OCI-LY1 (cell line): ENCODE measurements at regions not wholly inside any gene's neighbourhood (a gene's known extent, or its start where the extent isn't known, plus 50 kb on each side); places are given as distances from the start of the nearest gene placed in this dataset.

ENCODE experiments used
- CTCF ChIP-seq: fragments of 200-600 bp; sonication (generic), shearing (Covaris generic); IDR thresholded peaks from 2 replicates; pipeline ENCODE4 v1.5.1; 2017; ENCODE audit warnings: mild to moderate bottlenecking, antibody characterized with exemption, low read length, moderate library complexity, mixed read lengths
- EZH2 ChIP-seq: fragments of 200-600 bp; sonication (generic), shearing (Covaris generic); IDR thresholded peaks from 2 replicates; pipeline ENCODE4 v1.8.0; 2017; ENCODE audit warnings: borderline replicate concordance, mixed run types, mild to moderate bottlenecking, antibody characterized with exemption, low read length, moderate library complexity, mixed read lengths

GRCh38 chr14:43525658-43526057, 981.4 kb downstream of the FSCB start:
- no peak for TF ChIP-seq CTCF
- no peak for TF ChIP-seq EZH2
